Psoas muscle (tissue), 7 donors: ENCODE measurements at regions not wholly inside any gene's neighbourhood (a gene's known extent, or its start where the extent isn't known, plus 50 kb on each side); places are given as distances from the start of the nearest gene placed in this dataset.
A peak's percentile ranks its signal among the peaks of the same experiment; 100 is the strongest.

ENCODE experiments used
- ATAC-seq, 4 donors: fragments of 200-7000 bp; cut with Tn5 transposase; one replicate each; pipeline ENCODE4 v1.9.1; 2020; ENCODE audit warnings: moderate library complexity in 3 of 4, mild to moderate bottlenecking in 2 of 4
- DNase-seq, 2 donors: peaks; one replicate each; pipeline ENCODE4 v3.0.0-alpha.2; 2020
- H3K27ac ChIP-seq: fragments of 200-600 bp; one replicate; pipeline ENCODE4 v1.8.0; 2022
- H3K27me3 ChIP-seq, 3 donors: fragments of 200-600 bp in 1 of 3; one replicate each; pipeline versions ENCODE4 v1.6.1 to v1.8.0; 2013 to 2022; ENCODE audit warnings: low read length in 2 of 3, mild to moderate bottlenecking in 2 of 3, moderate library complexity in 1 of 3; ENCODE audit not compliant: insufficient read depth in 3 of 3
- H3K36me3 ChIP-seq, 2 donors: fragments of 200-600 bp in 1 of 2; one replicate each; pipeline versions ENCODE4 v1.6.1 to v1.8.0; 2013 to 2022; ENCODE audit warnings: low read depth in 1 of 2, mild to moderate bottlenecking in 1 of 2, moderate library complexity in 1 of 2; ENCODE audit not compliant: insufficient read depth in 1 of 2
- H3K4me1 ChIP-seq: fragments of 200-600 bp; one replicate; pipeline ENCODE4 v1.8.0; 2022
- H3K4me3 ChIP-seq: fragments of 200-600 bp; one replicate; pipeline ENCODE4 v1.8.0; 2022; ENCODE audit warnings: mild to moderate bottlenecking
- H3K9me3 ChIP-seq: fragments of 200-600 bp; one replicate; pipeline ENCODE4 v1.8.0; 2022
- CTCF ChIP-seq: fragments of 200-600 bp; IDR thresholded peaks from one replicate; pipeline ENCODE4 v1.8.0; 2022; ENCODE audit warnings: antibody characterized with exemption
- WGBS, 3 donors: extraction: QIAGEN DNeasy Blood & Tissue Kit; methylation state at CpG; one replicate each; pipeline versions ENCODE4 v1.1.6 to v1.1.7; 2013; 5-methylcytosine and 5-hydroxymethylcytosine counted together
- intact Hi-C, 2 donors: fragments of 100-400 bp; cut with DNase I; formaldehyde crosslinking; loops; one replicate each; pipeline versions ENCODE4 v1.11.0 to v1.14.2; 2022
- donor health status: healthy with polysubstance abuse.
- donor health status: DM: no; HTN: no; CAD: no; lungs with moderate emphysema.
- donor health status: Bipolar disorder and iron deficiency.
- donor health status: healthy.
- donor health status: DM: yes; HTN: yes; CAD: no.
- donor health status: DM: no; HTN: no; CAD: no.
- donor health status: DM: yes; HTN: yes; CAD: no.

- TF ChIP-seq CTCF, result no peak
- Histone ChIP-seq H3K27me3 (no peaks in the 10 kb centered on the region), H3K9me3 (no peaks in the 10 kb centered on the region), H3K4me3 (peak overlapping the region; percentile 66), H3K27ac (peak overlapping the region; percentile 58), H3K36me3 (no peaks in the 10 kb centered on the region), H3K4me1 (peaks cover 44% of the 10 kb centered on the region)
- ATAC-seq (peak; percentile 82 to 87 (median 84)), DNase-seq (no peak)
- intact Hi-C loops, result loop anchor here in 1 of 2 donors (5.0 to 10.0 kb wide), 3 partner anchors 193 to 551 kb away; no protein-coding TSS in a partner anchor
- 11 to 14% (median 12%) methylated on average over 7 of the region's 7 CpGs for WGBS, 3 donors
Measured at GRCh38 chr6:22147921-22148776, 148.7 kb downstream of the PRL start.

- H3K9me3 ChIP-seq, result no peaks in the 10 kb centered on the region
- 17 to 36% (median 18%) methylated on average over 3 of the region's 3 CpGs for WGBS, 3 donors
- no peak for TF ChIP-seq CTCF
- peaks cover 44% of the 10 kb centered on the region for H3K4me1 ChIP-seq
- ATAC-seq (no peak), DNase-seq (no peak)
- H3K27ac ChIP-seq, result no peak overlapping the region
- no peaks in the 10 kb centered on the region for H3K36me3 ChIP-seq
- intact Hi-C loops, result loop anchor here in 1 of 2 donors (5.0 to 10.0 kb wide), 3 partner anchors 194 to 552 kb away; no protein-coding TSS in a partner anchor
- no peak overlapping the region for H3K4me3 ChIP-seq
- H3K27me3 ChIP-seq, result no peaks in the 10 kb centered on the region
Measured at GRCh38 chr6:22149096-22149495, 147.7 kb downstream of the PRL start.

- Histone ChIP-seq H3K4me3 (no peak overlapping the region), H3K36me3 (no peaks in the 10 kb centered on the region), H3K27ac (no peak overlapping the region), H3K4me1 (peaks cover 44% of the 10 kb centered on the region), H3K9me3 (no peaks in the 10 kb centered on the region), H3K27me3 (no peaks in the 10 kb centered on the region)
- DNase-seq (no peak), ATAC-seq (peak; percentile 46 to 81 (median 78))
- intact Hi-C loops, result loop anchor here in 1 of 2 donors (5.0 to 10.0 kb wide), 3 partner anchors 195 to 552 kb away; no protein-coding TSS in a partner anchor
- WGBS, 3 donors, result 33 to 47% (median 34%) methylated on average over 11 of the region's 11 CpGs
- TF ChIP-seq CTCF, result no peak
Measured at GRCh38 chr6:22149501-22150367, 147.1 kb downstream of the PRL start.

GRCh38 chr6:22150368-22151035 lies 146.3 kb downstream of the PRL start:
- intact Hi-C loops, result no loop called here
- no peak for DNase-seq
- H3K4me3 ChIP-seq, result no peak overlapping the region
- no peak for TF ChIP-seq CTCF
- no peaks in the 10 kb centered on the region for H3K36me3 ChIP-seq
- no peaks in the 10 kb centered on the region for H3K9me3 ChIP-seq
- peaks cover 40% of the 10 kb centered on the region for H3K4me1 ChIP-seq
- no peaks in the 10 kb centered on the region for H3K27me3 ChIP-seq
- no peak overlapping the region for H3K27ac ChIP-seq
- no peak for ATAC-seq
